Stomach smooth muscle (tissue), 2 donors: ENCODE measurements at regions not wholly inside any gene's neighbourhood (a gene's known extent, or its start where the extent isn't known, plus 50 kb on each side); places are given as distances from the start of the nearest gene placed in this dataset.
"Not testable (repeated sequence)": the region's sequence is repeated elsewhere in the genome, so short reads cannot be mapped to it uniquely, and the experiment has no call there.

Experiments used
- H3K27ac ChIP-seq: one replicate; pipeline ENCODE4 v1.7.0; 2013; ENCODE audit warnings: mild to moderate bottlenecking, low read length, inconsistent platforms
- H3K27me3 ChIP-seq, 2 donors: one replicate each; pipeline ENCODE4 v1.7.0; 2013; ENCODE audit warnings: low read length in 2 of 2; ENCODE audit not compliant: insufficient read depth in 2 of 2, control insufficient read depth in 1 of 2
- H3K36me3 ChIP-seq, 2 donors: one replicate each; pipeline ENCODE4 v1.7.0; 2013; ENCODE audit warnings: low read length in 2 of 2; ENCODE audit not compliant: control insufficient read depth in 2 of 2, insufficient read depth in 2 of 2
- H3K4me1 ChIP-seq: one replicate; pipeline ENCODE4 v1.7.0; 2013; ENCODE audit warnings: low read length; ENCODE audit not compliant: control insufficient read depth, insufficient read depth
- H3K4me3 ChIP-seq, 2 donors: one replicate each; pipeline ENCODE4 v1.7.0; 2013; ENCODE audit warnings: low read length in 2 of 2
- H3K9ac ChIP-seq, 2 donors: one replicate each; pipeline ENCODE4 v1.7.0; 2013; ENCODE audit warnings: low read length in 2 of 2, mild to moderate bottlenecking in 1 of 2
- H3K9me3 ChIP-seq, 2 donors: one replicate each; pipeline ENCODE4 v1.7.0; 2013; ENCODE audit warnings: low read length in 2 of 2; ENCODE audit not compliant: control insufficient read depth in 2 of 2
- donor health status: healthy.
- donor health status: Pancreatic carcinoma.

DNA sequence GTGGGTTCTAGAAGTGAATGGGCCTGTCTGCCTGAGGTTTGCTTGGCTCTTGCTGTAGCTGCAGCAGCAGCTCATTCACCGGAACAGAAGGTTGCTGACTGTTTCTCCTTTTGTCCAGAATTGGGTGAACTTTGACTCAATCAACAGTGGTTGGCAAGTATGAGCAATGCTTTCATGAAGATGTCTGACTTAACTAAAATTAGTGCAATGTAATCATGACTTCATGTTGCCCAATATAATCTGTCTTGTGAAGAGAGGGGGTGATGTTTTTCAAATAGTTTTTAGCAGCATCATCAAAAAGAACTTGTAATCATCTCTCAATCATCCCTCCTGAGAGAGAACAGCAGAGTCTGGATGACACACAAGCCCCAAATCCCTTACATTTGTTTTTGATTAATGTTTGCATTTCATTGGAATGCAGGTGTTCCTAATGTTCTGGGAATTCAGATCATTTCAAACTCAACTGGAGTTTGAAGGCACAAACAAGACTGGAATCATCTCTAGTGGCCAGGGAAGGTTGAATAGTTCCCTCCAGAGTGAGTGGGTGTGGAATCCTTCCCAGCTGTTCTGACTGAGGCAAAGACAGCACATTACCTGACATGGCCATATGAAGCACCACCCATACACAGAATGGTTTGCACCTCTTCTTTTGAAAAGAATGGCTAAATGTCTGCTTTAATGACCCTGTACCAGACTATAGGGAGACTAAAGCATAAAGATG is 82.9 kb downstream of the HLX start:
- no peak overlapping the region for H3K9ac ChIP-seq
- H3K27me3 ChIP-seq, result no peaks in the 10 kb centered on the region
- H3K4me1 ChIP-seq, result no peaks in the 10 kb centered on the region
- no peaks in the 10 kb centered on the region for H3K9me3 ChIP-seq
- no peak overlapping the region for H3K27ac ChIP-seq
- H3K4me3 ChIP-seq, result no peak overlapping the region
- H3K36me3 ChIP-seq, result no peaks in the 10 kb centered on the region

DNA sequence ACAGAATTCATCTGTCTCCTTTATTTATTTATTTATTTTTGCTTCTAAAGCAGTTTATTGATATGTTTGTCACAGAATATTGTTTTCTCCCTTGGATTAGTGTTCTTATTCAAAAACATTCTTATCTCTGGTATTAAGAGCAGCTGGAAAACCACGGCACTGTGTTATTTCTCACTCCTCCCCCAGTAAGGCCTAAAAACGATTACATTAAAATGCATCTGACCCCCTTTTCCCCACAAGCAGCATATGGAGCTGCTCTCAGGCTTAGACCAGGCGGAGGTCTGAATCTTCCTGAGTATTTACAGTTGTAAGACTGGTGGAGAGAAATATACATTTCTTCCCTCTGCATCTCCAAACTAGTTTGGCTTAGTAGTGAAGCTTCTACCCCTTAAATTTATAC is 86.8 kb downstream of the HLX start:
- Histone ChIP-seq H3K27me3 (peaks cover 0 to 2% of the 10 kb centered on the region in 2 donors), H3K9ac (no peak overlapping the region), H3K4me1 (no peaks in the 10 kb centered on the region), H3K9me3 (no peaks in the 10 kb centered on the region), H3K36me3 (no peaks in the 10 kb centered on the region), H3K27ac (no peak overlapping the region), H3K4me3 (no peak overlapping the region)

DNA sequence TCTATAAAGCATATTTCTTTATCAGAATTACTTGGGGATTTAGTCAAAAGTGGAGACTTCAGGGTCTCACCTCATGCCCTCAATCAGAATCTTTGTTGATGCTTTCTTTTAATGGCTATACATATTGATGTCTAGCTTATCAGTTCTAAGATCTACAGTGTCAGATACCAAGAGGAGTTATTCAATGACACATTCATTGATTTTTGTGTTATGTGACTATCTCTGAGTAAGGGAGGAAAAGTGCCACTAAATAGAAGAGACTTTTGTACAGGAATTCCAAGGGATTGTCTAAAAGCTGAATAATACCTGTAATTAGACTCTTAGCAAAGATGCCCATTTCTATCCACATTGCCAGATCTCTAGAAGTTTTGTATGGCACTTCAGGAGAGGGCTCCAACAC is 87.2 kb downstream of the HLX start:
- Histone ChIP-seq H3K4me1 (no peaks in the 10 kb centered on the region), H3K4me3 (no peak overlapping the region), H3K27ac (no peak overlapping the region), H3K36me3 (no peaks in the 10 kb centered on the region), H3K9me3 (no peaks in the 10 kb centered on the region), H3K27me3 (peaks cover 0 to 2% of the 10 kb centered on the region in 2 donors), H3K9ac (no peak overlapping the region)

DNA sequence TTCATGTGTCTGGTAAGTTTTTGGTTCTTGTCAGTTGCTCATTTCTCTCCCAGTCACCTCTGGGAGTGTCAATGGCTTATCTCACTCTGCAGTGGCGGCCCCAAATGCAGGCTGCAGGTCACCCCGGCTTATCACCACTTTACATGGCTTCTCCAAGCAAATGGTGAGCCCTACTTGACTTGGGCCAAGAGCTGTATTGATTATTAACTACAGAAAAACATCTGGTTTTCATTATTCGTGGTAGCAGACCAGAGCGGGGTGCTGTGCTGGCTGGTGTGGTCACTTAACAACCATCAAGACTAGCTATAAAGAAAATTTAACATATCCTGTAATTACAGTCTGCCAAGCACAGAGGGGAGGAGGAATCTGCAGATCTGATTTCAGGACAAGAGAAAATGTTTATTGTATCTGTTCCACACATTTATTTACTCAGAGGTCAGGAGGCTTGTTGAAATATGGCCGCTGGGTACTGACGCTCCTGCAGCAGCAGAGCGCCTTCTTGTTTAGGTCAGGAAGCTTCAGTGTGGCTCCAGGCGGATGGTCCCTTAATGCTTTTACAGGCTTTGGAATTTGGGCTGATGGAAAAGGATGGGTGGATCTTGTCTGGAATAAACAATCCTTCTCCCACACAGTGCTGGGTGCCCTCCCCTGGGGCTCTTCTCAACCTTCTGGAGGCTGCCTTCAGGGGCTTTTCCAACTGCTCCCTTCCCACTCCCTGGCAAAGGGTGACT is 87.8 kb downstream of the HLX start:
- Histone ChIP-seq H3K4me3 (no peak overlapping the region), H3K4me1 (no peaks in the 10 kb centered on the region), H3K27me3 (peaks cover 0 to 2% of the 10 kb centered on the region in 2 donors), H3K9me3 (no peaks in the 10 kb centered on the region), H3K9ac (no peak overlapping the region), H3K27ac (no peak overlapping the region), H3K36me3 (no peaks in the 10 kb centered on the region)

DNA sequence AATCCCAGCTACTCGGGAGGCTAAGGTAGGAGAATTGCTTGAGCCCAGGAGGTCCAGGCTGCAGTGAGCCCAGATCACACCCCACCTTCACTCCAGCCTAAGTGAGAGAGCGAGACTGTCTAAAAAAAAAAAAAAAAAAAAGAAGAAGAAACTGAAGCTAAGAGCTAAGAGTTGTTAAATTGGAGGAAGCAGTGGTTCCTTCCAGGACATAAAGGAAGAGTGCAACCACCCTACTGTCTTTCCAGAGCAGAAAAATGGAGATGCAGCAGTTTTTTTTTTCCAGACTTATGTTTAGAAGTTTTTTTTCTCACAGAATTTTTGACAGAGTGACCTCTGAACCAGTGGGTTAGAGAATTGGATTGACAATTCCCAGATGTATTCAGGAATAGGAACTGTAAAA is 88.7 kb downstream of the HLX start:
- H3K4me3 ChIP-seq, result no peak overlapping the region
- H3K36me3 ChIP-seq, result no peaks in the 10 kb centered on the region
- no peaks in the 10 kb centered on the region for H3K9me3 ChIP-seq
- no peak overlapping the region for H3K9ac ChIP-seq
- H3K4me1 ChIP-seq, result no peaks in the 10 kb centered on the region
- H3K27ac ChIP-seq, result no peak overlapping the region
- H3K27me3 ChIP-seq, result peaks cover 0 to 2% of the 10 kb centered on the region in 2 donors

DNA sequence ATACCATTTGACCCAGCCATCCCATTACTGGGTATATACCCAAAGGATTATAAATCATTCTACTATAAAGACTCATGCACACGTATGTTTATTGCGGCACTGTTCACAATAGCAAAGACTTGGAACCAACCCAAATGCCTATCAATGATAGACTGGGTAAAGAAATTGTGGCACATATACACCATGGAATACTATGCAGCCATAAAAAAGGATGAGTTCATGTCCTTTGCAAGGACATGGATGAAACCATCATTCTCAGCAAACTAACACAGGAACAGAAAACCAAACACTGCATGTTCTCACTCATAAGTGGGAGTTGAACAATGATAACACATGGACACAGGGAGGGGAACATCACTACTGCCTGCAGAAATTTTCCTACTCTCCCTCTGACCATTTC is 90.0 kb downstream of the HLX start:
- H3K36me3 ChIP-seq, H3K4me3 ChIP-seq, H3K27ac ChIP-seq, H3K4me1 ChIP-seq, H3K27me3 ChIP-seq, H3K9me3 ChIP-seq, H3K9ac ChIP-seq: not testable (repeated sequence)

DNA sequence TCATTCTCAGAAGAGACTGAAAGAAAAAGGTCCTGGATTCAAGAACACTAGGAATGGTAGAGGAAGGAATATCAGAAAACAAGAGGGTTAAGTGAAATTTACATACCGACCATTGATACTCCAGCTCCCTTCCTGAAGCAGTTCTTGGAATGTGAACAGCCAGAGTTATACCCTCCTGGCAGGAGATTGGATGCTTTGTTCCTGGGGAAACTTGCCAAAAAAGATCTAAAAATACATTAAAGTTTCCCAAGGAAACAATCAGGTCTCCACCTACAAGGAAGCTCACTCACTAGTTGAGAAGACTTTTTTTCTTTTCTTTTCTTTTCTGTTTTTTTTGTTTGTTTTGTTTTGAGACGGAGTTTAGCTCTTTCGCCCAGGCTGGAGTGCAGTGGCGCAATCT is 91.1 kb downstream of the HLX start:
- Histone ChIP-seq H3K4me3 (no peak overlapping the region), H3K9ac (no peak overlapping the region), H3K27me3 (peaks cover 0 to 2% of the 10 kb centered on the region in 2 donors), H3K9me3 (no peaks in the 10 kb centered on the region), H3K4me1 (no peaks in the 10 kb centered on the region), H3K27ac (no peak overlapping the region), H3K36me3 (no peaks in the 10 kb centered on the region)

DNA sequence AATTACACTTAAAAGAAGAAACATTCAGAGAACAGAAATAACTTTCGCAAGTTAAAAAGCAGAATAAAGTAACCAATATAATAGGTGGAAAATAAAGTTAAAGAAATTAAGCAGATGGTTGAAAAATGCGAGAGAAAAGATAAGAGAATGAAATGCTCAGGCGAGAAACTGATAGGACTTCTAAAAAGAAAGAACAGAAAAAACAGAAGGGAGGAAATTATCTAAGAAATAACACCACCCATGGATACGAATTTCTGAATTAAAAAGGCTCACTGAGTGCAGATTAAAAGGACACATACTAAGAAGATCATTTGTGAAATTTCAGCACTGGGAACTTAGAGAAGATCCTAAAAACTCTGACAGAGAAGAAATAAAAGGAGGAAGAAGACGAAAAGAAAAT is 92.0 kb downstream of the HLX start:
- Histone ChIP-seq H3K9ac (no peak overlapping the region), H3K4me3 (no peak overlapping the region), H3K27me3 (peaks cover 0 to 2% of the 10 kb centered on the region in 2 donors), H3K36me3 (no peaks in the 10 kb centered on the region), H3K4me1 (no peaks in the 10 kb centered on the region), H3K9me3 (no peaks in the 10 kb centered on the region), H3K27ac (no peak overlapping the region)

DNA sequence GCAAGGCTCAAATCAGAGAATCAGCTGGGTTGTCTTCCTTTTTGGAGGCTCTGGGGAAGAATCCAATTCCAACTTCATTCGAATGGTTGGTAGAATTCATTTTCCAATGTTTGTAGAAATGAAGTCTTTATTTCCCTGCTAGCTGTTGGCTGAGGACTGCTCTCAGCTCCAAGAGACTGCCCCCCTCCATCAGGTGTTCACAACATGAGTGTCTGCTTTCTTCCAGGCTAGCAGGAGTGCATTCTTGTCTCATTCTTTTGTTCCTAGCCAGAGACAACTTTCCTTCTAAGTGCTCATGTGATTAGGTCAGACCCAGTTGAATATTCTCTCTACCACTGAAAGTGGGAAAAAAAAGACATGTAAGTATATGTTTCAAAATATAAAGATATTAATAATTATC is 95.2 kb downstream of the HLX start:
- Histone ChIP-seq H3K9ac (no peak overlapping the region), H3K27ac (no peak overlapping the region), H3K36me3 (no peaks in the 10 kb centered on the region), H3K4me1 (no peaks in the 10 kb centered on the region), H3K9me3 (no peaks in the 10 kb centered on the region), H3K27me3 (no peaks in the 10 kb centered on the region), H3K4me3 (no peak overlapping the region)

DNA sequence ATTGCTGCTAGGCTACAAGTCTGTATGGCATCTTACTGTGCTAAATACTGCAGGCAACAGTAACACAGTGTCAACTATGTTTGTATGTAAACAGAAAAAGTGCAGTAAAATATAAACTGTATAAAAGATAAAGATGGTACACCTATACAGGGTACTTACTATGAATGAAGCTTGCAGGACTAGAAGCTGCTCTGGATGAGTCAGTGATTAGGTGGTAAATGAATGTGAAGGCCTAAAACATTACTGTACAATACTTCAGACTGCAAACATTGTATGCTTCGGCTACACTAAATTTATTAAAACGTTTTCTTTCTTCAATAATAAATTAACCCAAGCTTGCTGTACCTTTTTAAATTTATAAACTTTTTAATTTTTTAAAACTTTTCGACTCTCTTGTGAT is 97.1 kb downstream of the HLX start:
- no peaks in the 10 kb centered on the region for H3K9me3 ChIP-seq

DNA sequence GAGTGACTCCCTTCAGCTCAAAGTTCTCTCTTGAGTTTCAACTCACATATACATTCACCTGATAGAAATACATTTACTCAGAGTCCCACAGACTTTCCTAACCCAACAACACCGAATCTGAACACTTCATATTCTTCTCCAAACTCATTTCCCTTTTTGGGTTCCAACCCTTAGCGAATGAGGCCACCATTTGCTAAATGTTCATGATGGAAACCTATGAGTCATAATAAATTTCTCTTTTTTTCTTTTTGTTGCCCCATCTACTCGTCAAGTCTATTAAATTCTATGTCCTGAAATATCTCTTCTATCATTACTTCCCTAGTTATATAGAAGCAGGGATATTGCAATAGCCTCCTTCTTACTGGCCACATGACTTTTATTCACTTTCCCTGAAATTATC is 100.1 kb downstream of the HLX start:
- Histone ChIP-seq H3K4me3 (no peak overlapping the region), H3K4me1 (no peaks in the 10 kb centered on the region), H3K9me3 (no peaks in the 10 kb centered on the region), H3K36me3 (no peaks in the 10 kb centered on the region), H3K9ac (no peak overlapping the region), H3K27ac (no peak overlapping the region), H3K27me3 (no peaks in the 10 kb centered on the region)

More for the DNA sequence above, 97.1 kb downstream of the HLX start:
- H3K4me1 ChIP-seq, result no peaks in the 10 kb centered on the region
- no peak overlapping the region for H3K27ac ChIP-seq
- H3K4me3 ChIP-seq, result no peak overlapping the region
- H3K27me3 ChIP-seq, result no peaks in the 10 kb centered on the region
- no peak overlapping the region for H3K9ac ChIP-seq
- no peaks in the 10 kb centered on the region for H3K36me3 ChIP-seq
